ENCODE measurements at regions not wholly inside any gene's neighbourhood (a gene's known extent, or its start where the extent isn't known, plus 50 kb on each side); places are given as distances from the start of the nearest gene placed in this dataset.
"Not testable (repeated sequence)": the region's sequence is repeated elsewhere in the genome, so short reads cannot be mapped to it uniquely, and the experiment has no call there.

GRCh38 chr5:126233256-126233655 lies 190.0 kb upstream of the GRAMD2B start:
- no peak for FAIRE-seq
- DNase-seq (ENCODE audit: insufficient read length, low spot score): no peak

- FAIRE-seq: peak; percentile 73
- DNase-seq (ENCODE audit: insufficient read length, low spot score): peak; percentile 48
These were observed 188.5 kb upstream of the GRAMD2B start for GRCh38 chr5:126234563-126235195.

GRCh38 chr5:126235628-126236027 lies 187.6 kb upstream of the GRAMD2B start:
- FAIRE-seq: no peak
- DNase-seq (ENCODE audit: insufficient read length, low spot score): no peak

GRCh38 chr5:126236994-126237393 lies 186.2 kb upstream of the GRAMD2B start:
- FAIRE-seq: no peak
- DNase-seq (ENCODE audit: insufficient read length, low spot score): no peak

GRCh38 chr5:126248611-126249010 lies 174.6 kb upstream of the GRAMD2B start:
- DNase-seq (ENCODE audit: insufficient read length, low spot score) (no peak), FAIRE-seq (no peak)

- no peak for DNase-seq (ENCODE audit: insufficient read length, low spot score)
- no peak for FAIRE-seq
These were observed 172.2 kb upstream of the GRAMD2B start for GRCh38 chr5:126251024-126251423.

- no peak for DNase-seq (ENCODE audit: insufficient read length, low spot score)
- no peak for FAIRE-seq
These were observed 169.8 kb upstream of the GRAMD2B start for GRCh38 chr5:126253406-126253805.

- DNase-seq (ENCODE audit: insufficient read length, low spot score): no peak
- no peak for FAIRE-seq
These were observed 159.5 kb upstream of the GRAMD2B start for GRCh38 chr5:126263591-126264184.

GRCh38 chr5:126265917-126266316 lies 157.3 kb upstream of the GRAMD2B start:
- FAIRE-seq: no peak
- DNase-seq (ENCODE audit: insufficient read length, low spot score): no peak

GRCh38 chr5:126267438-126267837 lies 155.8 kb upstream of the GRAMD2B start:
- DNase-seq (ENCODE audit: insufficient read length, low spot score): no peak
- no peak for FAIRE-seq

GRCh38 chr5:126268697-126269315 lies 154.4 kb upstream of the GRAMD2B start:
- FAIRE-seq: no peak
- no peak for DNase-seq (ENCODE audit: insufficient read length, low spot score)

GRCh38 chr5:126269511-126269910 lies 153.7 kb upstream of the GRAMD2B start:
- FAIRE-seq (no peak), DNase-seq (ENCODE audit: insufficient read length, low spot score) (no peak)

GRCh38 chr5:126271141-126271540 lies 152.1 kb upstream of the GRAMD2B start:
- DNase-seq (ENCODE audit: insufficient read length, low spot score) (no peak), FAIRE-seq (no peak)

- peak; percentile 21 for DNase-seq (ENCODE audit: insufficient read length, low spot score)
- no peak for FAIRE-seq
These were observed 149.0 kb upstream of the GRAMD2B start for GRCh38 chr5:126274076-126274762.

- no peak for DNase-seq (ENCODE audit: insufficient read length, low spot score)
- FAIRE-seq: no peak
These were observed 148.5 kb upstream of the GRAMD2B start for GRCh38 chr5:126274763-126275125.

- DNase-seq (ENCODE audit: insufficient read length, low spot score) (no peak), FAIRE-seq (no peak)
These were observed 145.4 kb upstream of the GRAMD2B start for GRCh38 chr5:126277762-126278161.

GRCh38 chr5:126280343-126280742 lies 142.9 kb upstream of the GRAMD2B start:
- FAIRE-seq (no peak), DNase-seq (ENCODE audit: insufficient read length, low spot score) (no peak)

GRCh38 chr5:126280846-126281245 lies 142.4 kb upstream of the GRAMD2B start:
- DNase-seq (ENCODE audit: insufficient read length, low spot score) (no peak), FAIRE-seq (no peak)

GRCh38 chr5:126284977-126285696 lies 138.1 kb upstream of the GRAMD2B start:
- no peak for DNase-seq (ENCODE audit: insufficient read length, low spot score)
- no peak for FAIRE-seq

GRCh38 chr5:126296121-126296520 lies 127.1 kb upstream of the GRAMD2B start:
- FAIRE-seq: not testable (repeated sequence)

GRCh38 chr5:126300293-126300692 lies 122.9 kb upstream of the GRAMD2B start:
- FAIRE-seq (no peak), DNase-seq (ENCODE audit: insufficient read length, low spot score) (no peak)

More at GRCh38 chr5:126296121-126296520, 127.1 kb upstream of the GRAMD2B start:
- DNase-seq (ENCODE audit: insufficient read length, low spot score): not testable (repeated sequence)
